Stimulated activated CD4-positive, alpha-beta T cell treated with anti-CD3 and anti-CD28 coated beads, Interleukin-12 subunit alpha, Interleukin-12 subunit beta, amount 100 ng/mL, for 24 hours (primary cell): ENCODE measurements at regions not wholly inside any gene's neighbourhood (a gene's known extent, or its start where the extent isn't known, plus 50 kb on each side); places are given as distances from the start of the nearest gene placed in this dataset.

Experiments used
- DNase-seq, 2 experiments: peaks; one replicate each; pipeline ENCODE4 v3.0.0-alpha.2; 2020; ENCODE audit warnings: low read depth in 2 of 2

- DNase-seq: no peak
Observed at GRCh38 chr6:40910260-40910893, 128.6 kb downstream of the UNC5CL start.

GRCh38 chr6:40909811-40910210, 129.2 kb downstream of the UNC5CL start:
- DNase-seq: no peak

DNA sequence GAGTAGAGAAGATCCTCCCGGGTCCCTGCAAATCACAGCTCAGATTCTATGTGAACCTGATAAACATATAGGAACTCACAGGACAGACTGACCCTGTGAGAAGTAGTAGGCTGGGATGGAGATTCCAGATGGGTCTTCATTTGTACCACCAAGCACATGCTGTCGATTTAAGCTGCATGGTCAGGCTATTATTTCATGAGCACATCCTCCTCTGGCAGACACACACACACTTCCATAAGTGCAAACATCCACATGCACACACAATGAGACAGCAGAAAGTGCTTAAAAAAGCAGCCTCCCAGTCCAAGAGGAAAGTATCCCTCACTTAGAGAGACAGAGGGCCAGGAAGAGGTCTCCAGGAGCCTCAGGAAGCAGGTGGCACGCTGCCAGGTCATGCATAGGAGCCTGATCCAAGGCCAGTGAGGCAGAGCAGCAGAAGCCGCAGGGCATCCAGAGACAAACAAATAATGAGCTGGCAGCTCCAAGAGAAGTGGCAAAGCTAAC, 131.8 kb downstream of the UNC5CL start:
- no peak for DNase-seq

GRCh38 chr6:40906759-40907158, 132.3 kb downstream of the UNC5CL start:
- no peak for DNase-seq

- DNase-seq: no peak
Observed at GRCh38 chr6:40904583-40905194, 134.3 kb downstream of the UNC5CL start.

GRCh38 chr6:40903456-40903855, 135.6 kb downstream of the UNC5CL start:
- no peak for DNase-seq

DNA sequence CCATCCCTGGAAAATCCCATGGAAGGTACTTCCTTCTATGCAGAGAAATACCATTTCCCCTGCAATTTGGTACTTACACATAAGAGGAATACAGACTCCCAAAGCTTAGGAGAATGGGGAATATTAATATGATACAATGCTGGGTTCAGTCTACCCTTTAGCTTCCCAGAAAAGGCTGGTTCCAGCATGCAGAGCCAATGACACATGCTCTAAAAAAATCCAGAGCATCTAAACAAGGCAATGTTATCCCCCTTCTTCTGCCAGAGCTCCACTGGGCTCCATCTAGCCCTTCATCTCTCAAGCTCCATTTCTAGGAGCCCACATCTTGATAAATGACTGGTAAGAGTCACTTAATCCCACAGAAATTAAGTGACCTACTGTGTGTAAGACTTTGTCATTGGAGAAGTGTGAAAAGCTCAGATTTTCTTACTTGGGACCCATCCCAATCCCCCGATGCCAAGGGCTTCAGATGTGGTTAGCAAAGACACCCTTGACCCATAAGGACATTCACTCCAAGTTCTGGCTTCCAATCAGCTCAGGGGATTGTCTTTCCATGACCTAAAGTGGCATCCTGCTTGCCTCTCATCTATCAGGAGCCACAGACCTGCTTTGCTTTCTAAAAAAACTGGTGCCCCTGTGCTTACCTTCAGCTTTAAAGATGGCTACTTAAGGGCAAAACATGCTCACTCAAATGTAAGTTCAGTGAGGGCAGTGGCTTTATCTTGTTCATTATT, 137.5 kb downstream of the UNC5CL start:
- DNase-seq: no peak

- DNase-seq: no peak
Observed at GRCh38 chr6:40900791-40901190, 138.2 kb downstream of the UNC5CL start.

- DNase-seq: no peak
Observed at GRCh38 chr6:40899684-40900155, 139.3 kb downstream of the UNC5CL start.

DNA sequence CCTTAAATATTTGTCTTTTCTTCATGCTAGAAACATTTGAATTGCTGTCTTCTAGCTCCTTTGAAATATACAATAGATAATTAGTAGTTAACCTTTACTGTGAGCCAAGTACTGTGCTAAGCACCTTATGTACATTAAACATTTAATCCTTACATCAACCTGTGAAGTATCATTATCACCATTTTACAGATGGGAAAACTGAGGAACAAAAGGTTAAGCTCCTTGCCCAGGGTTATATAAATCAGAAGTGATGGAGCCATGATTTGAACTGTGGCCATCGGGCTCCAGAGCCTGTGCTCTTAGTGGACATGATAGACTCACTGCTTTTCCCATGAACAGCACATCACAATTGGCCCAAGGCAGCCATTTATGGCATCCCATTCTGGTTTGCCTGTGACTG, 140.9 kb downstream of the UNC5CL start:
- DNase-seq: no peak

- no peak for DNase-seq
Observed at GRCh38 chr6:40897390-40898003, 141.5 kb downstream of the UNC5CL start.

DNA sequence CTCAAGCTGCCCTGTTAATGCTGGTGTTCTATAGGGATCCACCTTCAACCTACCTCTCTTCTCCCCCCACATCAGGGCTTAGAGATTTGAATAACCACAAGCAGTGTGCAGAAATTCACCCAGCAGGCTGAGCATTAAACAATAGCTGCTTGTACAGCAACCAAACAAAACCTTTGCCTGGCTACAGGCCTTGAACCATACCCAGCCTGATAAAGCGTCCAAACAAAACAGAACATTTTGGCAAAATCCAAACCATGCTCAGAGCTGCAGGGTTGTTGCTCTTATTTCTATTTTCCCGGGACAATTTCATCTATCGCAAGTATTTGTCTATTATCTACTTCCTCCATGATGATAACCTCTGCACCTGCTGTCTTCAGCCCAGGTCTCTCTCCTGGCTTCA, 142.3 kb downstream of the UNC5CL start:
- DNase-seq: no peak

DNA sequence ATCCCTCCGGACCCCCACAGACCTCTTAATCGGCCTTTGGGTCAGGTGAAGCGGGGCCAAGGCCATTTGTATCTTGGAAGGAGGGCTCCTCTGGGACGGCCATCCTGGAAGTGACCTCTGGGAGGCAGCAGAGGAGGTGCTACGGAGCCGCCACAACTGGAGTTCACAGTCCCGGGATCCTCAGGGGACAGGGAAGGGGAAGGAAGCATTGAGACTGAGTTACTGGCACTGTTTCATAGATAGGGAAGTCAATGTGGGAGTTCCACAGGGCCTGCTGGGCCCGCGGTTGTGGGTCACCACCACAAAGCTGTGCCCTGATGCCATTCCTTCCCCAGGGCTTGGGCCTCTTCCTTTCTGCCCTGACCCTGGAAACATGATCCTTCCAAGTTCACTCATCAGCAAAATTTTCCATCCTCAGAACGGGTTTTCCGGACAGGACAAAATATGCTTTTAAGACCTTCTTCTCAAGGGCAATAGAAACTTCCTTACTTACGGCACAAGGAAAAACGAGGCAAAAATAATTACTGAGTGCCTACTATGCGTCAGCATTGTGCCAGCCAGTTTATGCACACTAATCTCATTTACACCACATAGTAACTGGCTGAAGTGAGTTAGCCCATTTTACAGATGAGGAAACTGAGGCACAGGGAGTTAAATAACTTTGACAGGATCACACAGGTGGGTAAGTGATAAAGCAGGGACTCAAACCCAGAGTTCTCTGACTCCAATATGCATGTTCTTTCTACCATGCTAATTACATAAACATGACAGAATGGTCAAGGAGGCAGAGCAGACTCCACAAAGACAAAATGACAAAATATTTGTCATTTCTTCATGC, 143.8 kb downstream of the UNC5CL start:
- no peak for DNase-seq

DNA sequence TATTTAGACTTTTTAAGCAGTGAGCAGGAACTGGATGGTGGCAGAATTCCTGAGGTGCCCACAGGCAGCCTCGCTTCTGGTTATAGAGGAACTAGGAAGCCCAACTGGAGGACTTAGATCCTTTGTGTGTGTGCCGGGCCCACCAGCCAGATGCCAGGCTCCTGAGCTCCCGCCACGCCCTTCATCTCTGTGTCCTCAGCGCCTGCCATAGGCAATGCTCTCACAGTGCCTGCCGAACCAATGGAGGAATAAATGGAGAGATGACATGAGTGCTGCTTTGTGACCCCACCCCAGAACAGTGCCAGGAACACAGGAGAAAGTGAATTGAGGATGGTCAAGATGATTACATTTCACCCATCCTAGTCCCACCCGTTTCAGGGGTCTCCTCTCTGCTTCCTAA, 146.0 kb downstream of the UNC5CL start:
- DNase-seq: no peak

- DNase-seq: no peak
Observed at GRCh38 chr6:40892223-40892622, 146.8 kb downstream of the UNC5CL start.

- no peak for DNase-seq
Observed at GRCh38 chr6:40891686-40892085, 147.3 kb downstream of the UNC5CL start.

DNA sequence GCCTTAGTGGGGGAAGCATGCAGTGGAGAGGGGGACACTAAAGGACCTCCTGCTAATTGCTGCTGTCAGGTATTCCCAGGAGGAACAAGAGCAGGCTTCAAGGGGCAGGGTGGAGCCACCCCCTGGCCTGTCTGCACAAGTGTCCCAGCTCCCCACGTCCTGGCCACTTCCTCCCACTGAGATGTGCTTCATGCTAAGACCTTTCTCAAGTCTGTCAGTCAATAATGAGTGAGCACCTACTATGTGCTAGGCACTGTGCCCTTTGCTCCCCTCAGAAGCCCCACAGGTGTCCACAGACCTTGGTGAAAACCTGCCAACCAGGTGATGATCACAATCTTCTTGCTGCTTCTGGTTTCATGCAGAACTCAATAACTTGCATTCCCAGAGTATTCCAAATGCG, 147.9 kb downstream of the UNC5CL start:
- DNase-seq: no peak

- no peak for DNase-seq
Observed at GRCh38 chr6:40889137-40889832, 149.7 kb downstream of the UNC5CL start.

- no peak for DNase-seq
Observed at GRCh38 chr6:40888456-40888990, 150.5 kb downstream of the UNC5CL start.

DNA sequence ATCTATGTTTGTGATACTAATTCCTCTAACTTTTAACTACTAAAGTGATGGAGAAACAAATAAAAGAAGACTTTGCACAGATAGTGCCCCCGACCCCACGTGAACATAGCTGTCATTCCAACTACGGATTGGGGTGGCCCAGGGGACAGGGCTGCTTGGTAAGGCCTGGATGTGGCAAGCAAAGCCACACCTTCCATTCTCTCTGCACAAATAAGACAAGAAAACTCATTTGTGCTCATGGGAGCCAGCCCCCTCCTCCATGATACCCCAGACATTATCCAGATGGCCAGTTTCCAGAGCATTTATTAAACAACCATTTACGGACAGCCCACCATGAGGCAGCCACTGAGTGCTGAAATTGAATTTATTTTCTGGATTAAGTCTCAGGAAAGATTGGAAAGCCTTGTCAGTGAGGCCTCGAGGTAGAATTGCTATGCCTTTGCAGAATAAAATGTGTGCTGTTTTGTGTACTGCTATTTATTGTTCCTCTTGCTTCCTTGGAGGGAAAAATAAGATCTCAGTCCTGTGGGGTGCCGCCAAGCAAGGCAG, 151.2 kb downstream of the UNC5CL start:
- DNase-seq: no peak
